22Rv1 (cell line): ENCODE measurements at regions not wholly inside any gene's neighbourhood (a gene's known extent, or its start where the extent isn't known, plus 50 kb on each side); places are given as distances from the start of the nearest gene placed in this dataset.
A peak's percentile ranks its signal among the peaks of the same experiment; 100 is the strongest.

ENCODE experiments used
- H3K27ac ChIP-seq: fragments of 450-650 bp; 2 replicates; pipeline ENCODE4 v1.5.1; 2017
- CTCF ChIP-seq: fragments of 450-650 bp; IDR thresholded peaks from 2 replicates; pipeline ENCODE4 v1.5.1; 2017; ENCODE audit warnings: mild to moderate bottlenecking
- ZFX ChIP-seq: fragments of 450-650 bp; IDR thresholded peaks from 2 replicates; pipeline ENCODE4 v1.6.1; 2017; ENCODE audit warnings: antibody characterized with exemption, borderline replicate concordance

GRCh38 chr16:75780669-75781068 is 54.4 kb upstream of the CPHXL start:
- H3K27ac ChIP-seq = no peak overlapping the region
- TF ChIP-seq ZFX (no peak), CTCF (no peak)

GRCh38 chr16:75781683-75782343 is 55.5 kb upstream of the CPHXL start:
- TF ChIP-seq ZFX = no peak
- no peak for TF ChIP-seq CTCF
- no peak overlapping the region for H3K27ac ChIP-seq

- no peak overlapping the region for H3K27ac ChIP-seq
- no peak for TF ChIP-seq CTCF
- TF ChIP-seq ZFX = no peak
Measured at GRCh38 chr16:75787440-75787839, 61.1 kb upstream of the CPHXL start.

GRCh38 chr16:75789237-75789636 is 62.9 kb upstream of the CPHXL start:
- peak; percentile 91 for TF ChIP-seq CTCF
- TF ChIP-seq ZFX = no peak
- no peak overlapping the region for H3K27ac ChIP-seq

GRCh38 chr16:75792771-75793492 is 66.6 kb upstream of the CPHXL start:
- TF ChIP-seq ZFX = no peak
- no peak for TF ChIP-seq CTCF

GRCh38 chr16:75793641-75794040 is 67.4 kb upstream of the CPHXL start:
- TF ChIP-seq CTCF = no peak
- TF ChIP-seq ZFX = no peak
- no peak overlapping the region for H3K27ac ChIP-seq

More at GRCh38 chr16:75792771-75793492, 66.6 kb upstream of the CPHXL start:
- no peak overlapping the region for H3K27ac ChIP-seq

- no peak for TF ChIP-seq ZFX
- no peak for TF ChIP-seq CTCF
- H3K27ac ChIP-seq = no peak overlapping the region
Measured at GRCh38 chr16:75794426-75794825, 68.1 kb upstream of the CPHXL start.
